Colonic mucosa (tissue), 4 donors: ENCODE measurements at regions not wholly inside any gene's neighbourhood (a gene's known extent, or its start where the extent isn't known, plus 50 kb on each side); places are given as distances from the start of the nearest gene placed in this dataset.

Experiments
- DNase-seq: peaks from one replicate; pipeline ENCODE4 v3.0.0-alpha.2; 2020
- H3K27ac ChIP-seq: fragments of 200-600 bp; one replicate; pipeline ENCODE4 v1.8.0; 2021
- H3K27me3 ChIP-seq: fragments of 200-600 bp; one replicate; pipeline ENCODE4 v1.8.0; 2021
- H3K36me3 ChIP-seq: fragments of 200-600 bp; one replicate; pipeline ENCODE4 v1.8.0; 2021
- H3K4me1 ChIP-seq: fragments of 200-600 bp; one replicate; pipeline ENCODE4 v1.8.0; 2021; ENCODE audit warnings: mild to moderate bottlenecking
- H3K4me3 ChIP-seq: fragments of 200-600 bp; one replicate; pipeline ENCODE4 v1.8.0; 2021
- H3K9ac ChIP-seq, 2 donors: one replicate each; pipeline ENCODE4 v1.7.0; 2013; ENCODE audit warnings: control low read depth in 2 of 2, low read depth in 2 of 2, low read length in 2 of 2
- H3K9me3 ChIP-seq: fragments of 200-600 bp; one replicate; pipeline ENCODE4 v1.8.0; 2021
- intact Hi-C: fragments of 100-400 bp; cut with DNase I; formaldehyde crosslinking; loops from one replicate; pipeline ENCODE4 v1.14.1; 2022
- TF ChIP-seq, protein P1 (sequence below): fragments of 200-600 bp; IDR thresholded peaks from one replicate; pipeline ENCODE4 v1.8.0; 2022; ENCODE audit warnings: antibody characterized with exemption, mild to moderate bottlenecking
- donor health status: healthy.
- donor health status: DM: no; HTN: no; CAD: no.
- donor health status: DM: no; HTN: no; CAD: no.

DNA sequence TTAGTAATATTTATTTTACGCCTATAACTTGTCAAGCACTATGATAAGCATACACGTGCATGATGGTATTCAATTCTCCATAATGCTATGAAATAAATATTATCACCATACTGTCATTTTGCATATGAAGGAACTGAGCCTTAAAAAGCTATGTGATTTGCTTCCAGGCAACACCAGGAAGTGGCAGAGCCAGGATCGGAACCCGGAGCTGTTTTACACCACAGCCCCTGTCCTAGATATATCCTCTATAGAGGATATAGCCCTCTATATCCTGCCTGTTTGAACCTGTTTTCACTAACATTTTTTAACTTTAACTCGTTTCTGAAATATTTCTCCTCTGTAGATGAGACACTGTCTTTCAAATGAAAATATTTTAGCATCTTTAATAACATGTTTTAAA is 690.0 kb downstream of the SATB2 start:
- Histone ChIP-seq H3K27me3 (no peaks in the 10 kb centered on the region), H3K4me1 (peaks cover 3% of the 10 kb centered on the region), H3K36me3 (no peaks in the 10 kb centered on the region), H3K9me3 (no peaks in the 10 kb centered on the region), H3K4me3 (no peak overlapping the region), H3K27ac (peak overlapping the region; percentile 69), H3K9ac (peak overlapping the region in 1 of 2 donors; percentile 66)
- intact Hi-C loops: no loop called here
- TF ChIP-seq, protein P1, sequence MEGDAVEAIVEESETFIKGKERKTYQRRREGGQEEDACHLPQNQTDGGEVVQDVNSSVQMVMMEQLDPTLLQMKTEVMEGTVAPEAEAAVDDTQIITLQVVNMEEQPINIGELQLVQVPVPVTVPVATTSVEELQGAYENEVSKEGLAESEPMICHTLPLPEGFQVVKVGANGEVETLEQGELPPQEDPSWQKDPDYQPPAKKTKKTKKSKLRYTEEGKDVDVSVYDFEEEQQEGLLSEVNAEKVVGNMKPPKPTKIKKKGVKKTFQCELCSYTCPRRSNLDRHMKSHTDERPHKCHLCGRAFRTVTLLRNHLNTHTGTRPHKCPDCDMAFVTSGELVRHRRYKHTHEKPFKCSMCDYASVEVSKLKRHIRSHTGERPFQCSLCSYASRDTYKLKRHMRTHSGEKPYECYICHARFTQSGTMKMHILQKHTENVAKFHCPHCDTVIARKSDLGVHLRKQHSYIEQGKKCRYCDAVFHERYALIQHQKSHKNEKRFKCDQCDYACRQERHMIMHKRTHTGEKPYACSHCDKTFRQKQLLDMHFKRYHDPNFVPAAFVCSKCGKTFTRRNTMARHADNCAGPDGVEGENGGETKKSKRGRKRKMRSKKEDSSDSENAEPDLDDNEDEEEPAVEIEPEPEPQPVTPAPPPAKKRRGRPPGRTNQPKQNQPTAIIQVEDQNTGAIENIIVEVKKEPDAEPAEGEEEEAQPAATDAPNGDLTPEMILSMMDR: no peak
- DNase-seq: no peak

- Histone ChIP-seq H3K9ac (no peak overlapping the region), H3K36me3 (no peaks in the 10 kb centered on the region), H3K27ac (no peak overlapping the region), H3K9me3 (no peaks in the 10 kb centered on the region), H3K4me1 (peaks cover 3% of the 10 kb centered on the region), H3K4me3 (no peak overlapping the region), H3K27me3 (no peaks in the 10 kb centered on the region)
- intact Hi-C loops: no loop called here
- DNase-seq: no peak
- TF ChIP-seq, protein P1: no peak
Measured at GRCh38 chr2:198763793-198764192, 693.9 kb downstream of the SATB2 start.

GRCh38 chr2:198762441-198762840 is 695.3 kb downstream of the SATB2 start:
- H3K4me1 ChIP-seq: peaks cover 3% of the 10 kb centered on the region
- no peaks in the 10 kb centered on the region for H3K27me3 ChIP-seq
- H3K4me3 ChIP-seq: no peak overlapping the region
- TF ChIP-seq, protein P1: no peak
- H3K9me3 ChIP-seq: no peaks in the 10 kb centered on the region
- intact Hi-C loops: no loop called here
- no peaks in the 10 kb centered on the region for H3K36me3 ChIP-seq
- no peak for DNase-seq
- no peak overlapping the region for H3K27ac ChIP-seq
- H3K9ac ChIP-seq: no peak overlapping the region

DNA sequence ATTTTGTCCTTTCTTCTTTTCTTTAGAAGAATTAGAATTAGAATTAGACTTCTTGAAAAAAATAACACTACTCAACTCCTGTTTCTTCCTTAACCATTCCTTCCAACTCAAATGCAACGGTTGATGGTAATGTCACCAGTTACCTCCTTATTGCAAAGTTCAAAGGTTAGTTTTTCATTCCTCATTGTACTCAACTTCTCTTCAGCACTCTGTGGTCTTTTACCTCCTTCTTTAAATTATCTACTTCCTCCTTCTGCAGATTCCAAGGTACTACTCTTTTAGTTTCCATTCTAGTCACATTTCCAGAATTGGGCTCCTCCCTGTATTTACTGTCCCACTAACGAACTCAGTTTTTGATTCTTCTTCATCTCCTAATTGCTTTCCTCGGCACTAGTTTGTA is 700.7 kb downstream of the SATB2 start:
- no peak overlapping the region for H3K9ac ChIP-seq
- no peaks in the 10 kb centered on the region for H3K4me1 ChIP-seq
- H3K27me3 ChIP-seq: no peaks in the 10 kb centered on the region
- DNase-seq: no peak
- H3K27ac ChIP-seq: peak overlapping the region; percentile 51
- no peaks in the 10 kb centered on the region for H3K9me3 ChIP-seq
- TF ChIP-seq, protein P1: no peak
- no peak overlapping the region for H3K4me3 ChIP-seq
- intact Hi-C loops: no loop called here
- no peaks in the 10 kb centered on the region for H3K36me3 ChIP-seq

GRCh38 chr2:198756166-198756565 is 701.6 kb downstream of the SATB2 start:
- H3K27me3 ChIP-seq: no peaks in the 10 kb centered on the region
- intact Hi-C loops: no loop called here
- no peaks in the 10 kb centered on the region for H3K36me3 ChIP-seq

More at GRCh38 chr2:198756166-198756565, 701.6 kb downstream of the SATB2 start:
- Histone ChIP-seq H3K9ac (no peak overlapping the region), H3K4me1 (no peaks in the 10 kb centered on the region), H3K4me3 (no peak overlapping the region), H3K27ac (no peak overlapping the region), H3K9me3 (no peaks in the 10 kb centered on the region)
- TF ChIP-seq, protein P1: no peak
- DNase-seq: no peak
